ENCODE measurements at regions not wholly inside any gene's neighbourhood (a gene's known extent, or its start where the extent isn't known, plus 50 kb on each side); places are given as distances from the start of the nearest gene placed in this dataset.

DNA sequence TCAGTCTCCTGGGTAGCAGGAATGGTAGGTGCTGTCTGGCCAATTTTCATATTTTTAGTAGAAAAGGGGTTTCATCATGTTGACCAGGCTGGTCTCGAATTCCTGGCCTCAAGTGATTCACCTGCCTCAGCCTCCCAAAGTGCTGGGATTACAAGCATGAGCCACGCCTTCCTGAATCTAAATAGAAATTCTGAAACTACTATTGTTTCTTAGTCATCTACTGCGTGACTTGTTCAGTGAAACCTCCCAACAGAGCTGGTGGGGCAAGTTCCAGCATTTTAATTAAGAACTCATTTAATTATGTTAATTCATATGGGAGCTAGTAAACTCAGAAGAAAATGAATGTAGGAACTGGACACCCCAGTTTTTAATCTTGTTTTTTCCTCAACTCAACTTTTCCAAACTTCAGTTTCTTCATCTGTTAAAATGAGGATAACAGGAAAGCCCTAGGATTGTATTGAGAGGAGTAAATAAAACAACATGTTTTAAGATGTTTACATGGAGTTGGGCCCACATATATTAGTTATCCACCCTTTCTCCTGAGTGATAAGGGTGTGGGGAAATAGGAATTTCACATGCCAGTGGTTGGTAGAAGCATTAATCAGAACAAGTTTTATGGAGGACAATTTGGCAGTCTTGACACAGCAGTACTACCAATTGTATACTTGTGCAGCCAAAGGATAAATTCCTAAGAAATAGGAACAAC lies 335.8 kb upstream of the E2F7 start:
- TF ChIP-seq GATA2 (IDR thresholded peaks at IDR 0.05; ENCODE audit: low read depth, low read length): no peak
- no peak for TF ChIP-seq GATA3 (IDR thresholded peaks at IDR 0.05; ENCODE audit: low read depth, low read length)

Data from SH-SY5Y (cell line).